ENCODE measurements at regions not wholly inside any gene's neighbourhood (a gene's known extent, or its start where the extent isn't known, plus 50 kb on each side); places are given as distances from the start of the nearest gene placed in this dataset.

GRCh38 chr12:98437806-98438595 is 77.4 kb upstream of the TMPO start:
- no peaks in the 10 kb centered on the region for H3K36me3 Mint-ChIP-seq (ENCODE audit: insufficient read depth)
- ATAC-seq (no peak), DNase-seq (no peak)
- H3K4me1 Mint-ChIP-seq (ENCODE audit: low read depth): no peaks in the 10 kb centered on the region
- H3K4me3 Mint-ChIP-seq: no peak overlapping the region
- H3K27me3 Mint-ChIP-seq (ENCODE audit: low read depth): peaks cover 42% of the 10 kb centered on the region
- H3K9me3 Mint-ChIP-seq: peaks cover 10% of the 10 kb centered on the region

GRCh38 chr12:98438656-98439230 is 76.6 kb upstream of the TMPO start:
- DNase-seq: no peak
- Mint-ChIP-seq H3K4me1 (ENCODE audit: low read depth) (no peaks in the 10 kb centered on the region), H3K4me3 (no peak overlapping the region), H3K36me3 (ENCODE audit: insufficient read depth) (no peaks in the 10 kb centered on the region), H3K9me3 (peaks cover 10% of the 10 kb centered on the region), H3K27me3 (ENCODE audit: low read depth) (peaks cover 39% of the 10 kb centered on the region)
- ATAC-seq: no peak

GRCh38 chr12:98439471-98439951 is 75.9 kb upstream of the TMPO start:
- Mint-ChIP-seq H3K36me3 (ENCODE audit: insufficient read depth) (no peaks in the 10 kb centered on the region), H3K9me3 (peaks cover 10% of the 10 kb centered on the region), H3K4me1 (ENCODE audit: low read depth) (no peaks in the 10 kb centered on the region), H3K27me3 (ENCODE audit: low read depth) (peaks cover 39% of the 10 kb centered on the region), H3K4me3 (no peak overlapping the region)
- ATAC-seq (no peak), DNase-seq (no peak)

- Mint-ChIP-seq H3K36me3 (ENCODE audit: insufficient read depth) (no peaks in the 10 kb centered on the region), H3K9me3 (peaks cover 8% of the 10 kb centered on the region), H3K4me3 (no peak overlapping the region), H3K4me1 (ENCODE audit: low read depth) (no peaks in the 10 kb centered on the region), H3K27me3 (ENCODE audit: low read depth) (peaks cover 35% of the 10 kb centered on the region)
- DNase-seq (no peak), ATAC-seq (no peak)
Measured at GRCh38 chr12:98439981-98440581, 75.3 kb upstream of the TMPO start.

- DNase-seq: no peak
- ATAC-seq: no peak
- Mint-ChIP-seq H3K9me3 (no peaks in the 10 kb centered on the region), H3K4me1 (ENCODE audit: low read depth) (no peaks in the 10 kb centered on the region), H3K36me3 (ENCODE audit: insufficient read depth) (no peaks in the 10 kb centered on the region), H3K4me3 (no peak overlapping the region), H3K27me3 (ENCODE audit: low read depth) (peaks cover 24% of the 10 kb centered on the region)
Measured at GRCh38 chr12:98446060-98446459, 69.3 kb upstream of the TMPO start.

GRCh38 chr12:98446682-98447081 is 68.7 kb upstream of the TMPO start:
- H3K36me3 Mint-ChIP-seq (ENCODE audit: insufficient read depth): no peaks in the 10 kb centered on the region
- no peak for ATAC-seq
- H3K9me3 Mint-ChIP-seq: no peaks in the 10 kb centered on the region
- no peak overlapping the region for H3K4me3 Mint-ChIP-seq
- no peak for DNase-seq
- H3K27me3 Mint-ChIP-seq (ENCODE audit: low read depth): peaks cover 22% of the 10 kb centered on the region
- no peaks in the 10 kb centered on the region for H3K4me1 Mint-ChIP-seq (ENCODE audit: low read depth)

GRCh38 chr12:98449584-98449983 is 65.8 kb upstream of the TMPO start:
- no peak for DNase-seq
- H3K4me3 Mint-ChIP-seq: no peak overlapping the region
- H3K4me1 Mint-ChIP-seq (ENCODE audit: low read depth): peaks cover 6% of the 10 kb centered on the region
- H3K36me3 Mint-ChIP-seq (ENCODE audit: insufficient read depth): no peaks in the 10 kb centered on the region
- no peaks in the 10 kb centered on the region for H3K9me3 Mint-ChIP-seq
- H3K27me3 Mint-ChIP-seq (ENCODE audit: low read depth): peaks cover 29% of the 10 kb centered on the region
- no peak for ATAC-seq

GRCh38 chr12:98453070-98453469 is 62.3 kb upstream of the TMPO start:
- Mint-ChIP-seq H3K4me3 (no peak overlapping the region), H3K27me3 (ENCODE audit: low read depth) (peaks cover 40% of the 10 kb centered on the region), H3K36me3 (ENCODE audit: insufficient read depth) (no peaks in the 10 kb centered on the region), H3K9me3 (no peaks in the 10 kb centered on the region), H3K4me1 (ENCODE audit: low read depth) (peaks cover 9% of the 10 kb centered on the region)
- ATAC-seq (peak; percentile 46 to 73), DNase-seq (no peak)

GRCh38 chr12:98453492-98453891 is 61.9 kb upstream of the TMPO start:
- no peak for ATAC-seq

GRCh38 chr12:98456041-98456440 is 59.3 kb upstream of the TMPO start:
- H3K9me3 Mint-ChIP-seq: no peaks in the 10 kb centered on the region
- ATAC-seq (no peak), DNase-seq (no peak)
- H3K4me3 Mint-ChIP-seq: no peak overlapping the region
- H3K27me3 Mint-ChIP-seq (ENCODE audit: low read depth): peaks cover 32% of the 10 kb centered on the region
- H3K4me1 Mint-ChIP-seq (ENCODE audit: low read depth): peaks cover 9% of the 10 kb centered on the region
- no peaks in the 10 kb centered on the region for H3K36me3 Mint-ChIP-seq (ENCODE audit: insufficient read depth)

More at GRCh38 chr12:98453492-98453891, 61.9 kb upstream of the TMPO start:
- Mint-ChIP-seq H3K4me1 (ENCODE audit: low read depth) (peaks cover 9% of the 10 kb centered on the region), H3K9me3 (no peaks in the 10 kb centered on the region), H3K27me3 (ENCODE audit: low read depth) (peaks cover 36% of the 10 kb centered on the region), H3K36me3 (ENCODE audit: insufficient read depth) (no peaks in the 10 kb centered on the region), H3K4me3 (no peak overlapping the region)
- no peak for DNase-seq

GRCh38 chr12:98456576-98457573 is 58.5 kb upstream of the TMPO start:
- peak; percentile 9 for DNase-seq
- Mint-ChIP-seq H3K36me3 (ENCODE audit: insufficient read depth) (no peaks in the 10 kb centered on the region), H3K4me3 (peak overlapping the region; percentile 8), H3K9me3 (no peaks in the 10 kb centered on the region), H3K4me1 (ENCODE audit: low read depth) (peaks cover 9% of the 10 kb centered on the region), H3K27me3 (ENCODE audit: low read depth) (peaks cover 28% of the 10 kb centered on the region)
- ATAC-seq: peak; percentile 59 to 60

GRCh38 chr12:98464190-98464589 is 51.2 kb upstream of the TMPO start:
- Mint-ChIP-seq H3K27me3 (ENCODE audit: low read depth) (no peaks in the 10 kb centered on the region), H3K4me3 (no peak overlapping the region), H3K36me3 (ENCODE audit: insufficient read depth) (no peaks in the 10 kb centered on the region), H3K4me1 (ENCODE audit: low read depth) (peaks cover 4% of the 10 kb centered on the region), H3K9me3 (no peaks in the 10 kb centered on the region)
- ATAC-seq (peak in 1 of 2 donors; percentile 35), DNase-seq (no peak)

GRCh38 chr12:98465505-98465904 is 49.9 kb upstream of the TMPO start:
- Mint-ChIP-seq H3K9me3 (no peaks in the 10 kb centered on the region), H3K4me3 (no peak overlapping the region)

More at GRCh38 chr12:98465505-98465904, 49.9 kb upstream of the TMPO start:
- ATAC-seq (no peak), DNase-seq (no peak)
- no peaks in the 10 kb centered on the region for H3K36me3 Mint-ChIP-seq (ENCODE audit: insufficient read depth)
- no peaks in the 10 kb centered on the region for H3K27me3 Mint-ChIP-seq (ENCODE audit: low read depth)
- H3K4me1 Mint-ChIP-seq (ENCODE audit: low read depth): peaks cover 4% of the 10 kb centered on the region
